ENCODE measurements at regions not wholly inside any gene's neighbourhood (a gene's known extent, or its start where the extent isn't known, plus 50 kb on each side); places are given as distances from the start of the nearest gene placed in this dataset.

DNA sequence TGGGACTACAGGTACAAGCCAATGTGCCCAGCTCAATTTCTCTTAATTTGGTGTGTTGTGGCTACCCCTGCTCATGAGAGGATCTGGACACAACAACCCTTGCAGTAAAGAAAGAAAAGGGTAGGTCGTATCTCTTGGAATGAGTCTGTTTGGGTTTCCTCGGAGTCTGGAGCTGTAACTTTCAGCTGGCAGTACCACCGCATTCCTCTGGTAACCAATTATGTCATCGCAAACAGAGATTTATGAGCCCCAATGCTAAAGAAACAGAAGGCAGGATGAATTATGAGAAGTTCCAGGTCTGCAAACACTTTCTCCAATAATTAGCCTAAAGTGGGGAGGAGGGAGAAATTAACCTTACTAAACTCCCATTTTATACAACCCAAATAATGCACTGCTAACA is 186.6 kb upstream of the NRP1 start:
- TF ChIP-seq TBP (IDR thresholded peaks at IDR 0.05; ENCODE audit: low read depth, low read length) (no peak), EZH2 (IDR thresholded peaks at IDR 0.05; ENCODE audit: low read depth, low read length, severe bottlenecking) (no peak), SIX5 (IDR thresholded peaks at IDR 0.05; ENCODE audit: low read depth, low read length) (no peak), CREB1 (IDR thresholded peaks at IDR 0.05) (no peak), POLR2AphosphoS5 (IDR thresholded peaks at IDR 0.05; ENCODE audit: low read depth, low read length) (no peak), SIN3A (conservative IDR thresholded peaks at IDR 0.05 in 1 of 2, IDR thresholded peaks at IDR 0.05 in 1 of 2; ENCODE audit: low read depth in 1 of 2, low read length in 2 of 2) (no peak)
- TF ChIP-seq, protein P1, sequence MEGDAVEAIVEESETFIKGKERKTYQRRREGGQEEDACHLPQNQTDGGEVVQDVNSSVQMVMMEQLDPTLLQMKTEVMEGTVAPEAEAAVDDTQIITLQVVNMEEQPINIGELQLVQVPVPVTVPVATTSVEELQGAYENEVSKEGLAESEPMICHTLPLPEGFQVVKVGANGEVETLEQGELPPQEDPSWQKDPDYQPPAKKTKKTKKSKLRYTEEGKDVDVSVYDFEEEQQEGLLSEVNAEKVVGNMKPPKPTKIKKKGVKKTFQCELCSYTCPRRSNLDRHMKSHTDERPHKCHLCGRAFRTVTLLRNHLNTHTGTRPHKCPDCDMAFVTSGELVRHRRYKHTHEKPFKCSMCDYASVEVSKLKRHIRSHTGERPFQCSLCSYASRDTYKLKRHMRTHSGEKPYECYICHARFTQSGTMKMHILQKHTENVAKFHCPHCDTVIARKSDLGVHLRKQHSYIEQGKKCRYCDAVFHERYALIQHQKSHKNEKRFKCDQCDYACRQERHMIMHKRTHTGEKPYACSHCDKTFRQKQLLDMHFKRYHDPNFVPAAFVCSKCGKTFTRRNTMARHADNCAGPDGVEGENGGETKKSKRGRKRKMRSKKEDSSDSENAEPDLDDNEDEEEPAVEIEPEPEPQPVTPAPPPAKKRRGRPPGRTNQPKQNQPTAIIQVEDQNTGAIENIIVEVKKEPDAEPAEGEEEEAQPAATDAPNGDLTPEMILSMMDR (IDR thresholded peaks at IDR 0.05; ENCODE audit: control extremely low read depth in 1 of 3, insufficient read depth in 1 of 3, low read depth in 1 of 3, low read length in 3 of 3), result no peak
- TF ChIP-seq, protein P2, sequence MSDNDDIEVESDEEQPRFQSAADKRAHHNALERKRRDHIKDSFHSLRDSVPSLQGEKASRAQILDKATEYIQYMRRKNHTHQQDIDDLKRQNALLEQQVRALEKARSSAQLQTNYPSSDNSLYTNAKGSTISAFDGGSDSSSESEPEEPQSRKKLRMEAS (IDR thresholded peaks at IDR 0.05), result no peak

Data from H1 (cell line).